ENCODE measurements at regions not wholly inside any gene's neighbourhood (a gene's known extent, or its start where the extent isn't known, plus 50 kb on each side); places are given as distances from the start of the nearest gene placed in this dataset.
"Not testable (repeated sequence)": the region's sequence is repeated elsewhere in the genome, so short reads cannot be mapped to it uniquely, and the experiment has no call there.

- not testable (repeated sequence) for TF ChIP-seq POLR2A (IDR thresholded peaks at IDR 0.05); CTCF (IDR thresholded peaks at IDR 0.05 in 4 of 5, conservative IDR thresholded peaks at IDR 0.05 in 1 of 5)
These were observed 281.8 kb downstream of the QKI start for GRCh38 chr6:163696311-163696710.

Data from gastrocnemius medialis (tissue), 4 donors.